Osteocyte (in vitro differentiated cells): ENCODE measurements at regions not wholly inside any gene's neighbourhood (a gene's known extent, or its start where the extent isn't known, plus 50 kb on each side); places are given as distances from the start of the nearest gene placed in this dataset.

Experiments used
- DNase-seq: peaks from one replicate; pipeline ENCODE4 v3.0.0; 2021; ENCODE audit warnings: mixed read lengths; ENCODE audit not compliant: unreplicated experiment; ENCODE audit errors: extremely low spot score
- H3K27ac Mint-ChIP-seq: one replicate; pipeline ENCODE4 v1.8.0; 2021; ENCODE audit warnings: mild to moderate bottlenecking, mixed read lengths; ENCODE audit not compliant: unreplicated experiment
- H3K27me3 Mint-ChIP-seq: one replicate; pipeline ENCODE4 v1.8.0; 2021; ENCODE audit warnings: mixed read lengths; ENCODE audit not compliant: unreplicated experiment
- H3K36me3 Mint-ChIP-seq: one replicate; pipeline ENCODE4 v1.8.0; 2021; ENCODE audit warnings: mixed read lengths; ENCODE audit not compliant: unreplicated experiment
- H3K4me1 Mint-ChIP-seq: one replicate; pipeline ENCODE4 v1.8.0; 2021; ENCODE audit warnings: mixed read lengths; ENCODE audit not compliant: unreplicated experiment
- H3K4me3 Mint-ChIP-seq: one replicate; pipeline ENCODE4 v1.8.0; 2021; ENCODE audit warnings: mild to moderate bottlenecking, moderate library complexity, mixed read lengths; ENCODE audit not compliant: unreplicated experiment
- H3K9me3 Mint-ChIP-seq: one replicate; pipeline ENCODE4 v1.8.0; 2021; ENCODE audit warnings: mixed read lengths; ENCODE audit not compliant: unreplicated experiment
- CTCF ChIP-seq: fragments of 200-600 bp; sonication (generic); IDR thresholded peaks from 2 replicates; pipeline ENCODE4 v1.5.0; 2021; ENCODE audit warnings: antibody characterized with exemption, mild to moderate bottlenecking, moderate library complexity

GRCh38 chr9:13755551-13755950 is 476.1 kb upstream of the MPDZ start:
- Mint-ChIP-seq H3K27me3 (peaks cover 34% of the 10 kb centered on the region), H3K36me3 (no peaks in the 10 kb centered on the region), H3K9me3 (no peaks in the 10 kb centered on the region), H3K4me3 (no peak overlapping the region), H3K4me1 (no peaks in the 10 kb centered on the region), H3K27ac (no peak overlapping the region)
- no peak for TF ChIP-seq CTCF
- DNase-seq: no peak

GRCh38 chr9:13750639-13751038 is 471.1 kb upstream of the MPDZ start:
- Mint-ChIP-seq H3K9me3 (no peaks in the 10 kb centered on the region), H3K36me3 (no peaks in the 10 kb centered on the region), H3K4me3 (no peak overlapping the region), H3K27ac (no peak overlapping the region), H3K27me3 (peaks cover 22% of the 10 kb centered on the region), H3K4me1 (no peaks in the 10 kb centered on the region)
- no peak for DNase-seq
- TF ChIP-seq CTCF: no peak

GRCh38 chr9:13750061-13750460 is 470.6 kb upstream of the MPDZ start:
- H3K9me3 Mint-ChIP-seq: no peaks in the 10 kb centered on the region
- H3K4me3 Mint-ChIP-seq: no peak overlapping the region
- no peak for DNase-seq
- H3K27ac Mint-ChIP-seq: no peak overlapping the region
- TF ChIP-seq CTCF: no peak
- peaks cover 22% of the 10 kb centered on the region for H3K27me3 Mint-ChIP-seq
- H3K36me3 Mint-ChIP-seq: no peaks in the 10 kb centered on the region
- peaks cover 2% of the 10 kb centered on the region for H3K4me1 Mint-ChIP-seq

- no peaks in the 10 kb centered on the region for H3K36me3 Mint-ChIP-seq
- peaks cover 2% of the 10 kb centered on the region for H3K4me1 Mint-ChIP-seq
- no peak for DNase-seq
- peaks cover 11% of the 10 kb centered on the region for H3K27me3 Mint-ChIP-seq
- no peak for TF ChIP-seq CTCF
- H3K27ac Mint-ChIP-seq: no peak overlapping the region
- no peaks in the 10 kb centered on the region for H3K9me3 Mint-ChIP-seq
- H3K4me3 Mint-ChIP-seq: no peak overlapping the region
Measured at GRCh38 chr9:13746876-13747275, 467.4 kb upstream of the MPDZ start.

- Mint-ChIP-seq H3K27me3 (peaks cover 12% of the 10 kb centered on the region), H3K4me3 (no peak overlapping the region), H3K9me3 (no peaks in the 10 kb centered on the region), H3K27ac (no peak overlapping the region), H3K36me3 (no peaks in the 10 kb centered on the region), H3K4me1 (peaks cover 2% of the 10 kb centered on the region)
- no peak for TF ChIP-seq CTCF
- no peak for DNase-seq
Measured at GRCh38 chr9:13744261-13744901, 464.9 kb upstream of the MPDZ start.
